ENCODE measurements at regions not wholly inside any gene's neighbourhood (a gene's known extent, or its start where the extent isn't known, plus 50 kb on each side); places are given as distances from the start of the nearest gene placed in this dataset.

DNA sequence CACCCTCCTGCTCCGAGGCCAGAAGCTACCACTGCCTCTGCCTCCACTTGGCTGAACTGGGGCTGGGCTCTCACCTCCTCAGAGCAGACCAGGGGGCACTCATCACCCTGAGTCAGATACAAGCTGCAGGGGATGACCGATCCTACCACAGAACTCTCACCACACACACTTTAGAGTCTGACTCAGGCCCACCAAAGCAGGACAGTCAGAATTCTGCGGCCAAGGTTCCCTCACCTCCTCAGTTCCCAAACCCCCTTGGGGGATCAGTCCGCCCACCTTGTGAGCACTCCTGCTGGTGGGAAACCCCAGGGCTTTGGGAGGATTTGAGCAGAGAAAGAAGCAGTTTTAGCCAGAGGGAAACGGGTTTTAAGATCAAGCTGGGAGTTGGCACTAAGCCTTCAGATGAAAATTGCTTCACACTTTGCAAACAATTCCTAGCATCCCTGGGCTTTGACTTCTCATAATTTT lies 587.8 kb upstream of the JAG1 start:
- TF ChIP-seq POLR2AphosphoS5 (IDR thresholded peaks at IDR 0.05): no peak
- TF ChIP-seq, protein P1, sequence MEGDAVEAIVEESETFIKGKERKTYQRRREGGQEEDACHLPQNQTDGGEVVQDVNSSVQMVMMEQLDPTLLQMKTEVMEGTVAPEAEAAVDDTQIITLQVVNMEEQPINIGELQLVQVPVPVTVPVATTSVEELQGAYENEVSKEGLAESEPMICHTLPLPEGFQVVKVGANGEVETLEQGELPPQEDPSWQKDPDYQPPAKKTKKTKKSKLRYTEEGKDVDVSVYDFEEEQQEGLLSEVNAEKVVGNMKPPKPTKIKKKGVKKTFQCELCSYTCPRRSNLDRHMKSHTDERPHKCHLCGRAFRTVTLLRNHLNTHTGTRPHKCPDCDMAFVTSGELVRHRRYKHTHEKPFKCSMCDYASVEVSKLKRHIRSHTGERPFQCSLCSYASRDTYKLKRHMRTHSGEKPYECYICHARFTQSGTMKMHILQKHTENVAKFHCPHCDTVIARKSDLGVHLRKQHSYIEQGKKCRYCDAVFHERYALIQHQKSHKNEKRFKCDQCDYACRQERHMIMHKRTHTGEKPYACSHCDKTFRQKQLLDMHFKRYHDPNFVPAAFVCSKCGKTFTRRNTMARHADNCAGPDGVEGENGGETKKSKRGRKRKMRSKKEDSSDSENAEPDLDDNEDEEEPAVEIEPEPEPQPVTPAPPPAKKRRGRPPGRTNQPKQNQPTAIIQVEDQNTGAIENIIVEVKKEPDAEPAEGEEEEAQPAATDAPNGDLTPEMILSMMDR (IDR thresholded peaks at IDR 0.05): no peak
- no peak for TF ChIP-seq POLR2A (IDR thresholded peaks at IDR 0.05)
- no peak for TF ChIP-seq EP300 (IDR thresholded peaks at IDR 0.05)

All from sigmoid colon (tissue), 4 donors.